Neural progenitor cell (in vitro differentiated cells): ENCODE measurements at regions not wholly inside any gene's neighbourhood (a gene's known extent, or its start where the extent isn't known, plus 50 kb on each side); places are given as distances from the start of the nearest gene placed in this dataset.
"Not testable (repeated sequence)": the region's sequence is repeated elsewhere in the genome, so short reads cannot be mapped to it uniquely, and the experiment has no call there.

Experiments used
- DNase-seq: peaks from one replicate; pipeline ENCODE4 v3.0.0-alpha.2; 2016; ENCODE audit warnings: low spot score
- H2AFZ ChIP-seq: fragments of 200-600 bp; sonication (generic); replicated peaks from 2 replicates; pipeline ENCODE4 v1.6.1; 2016; ENCODE audit warnings: antibody characterized with exemption
- H3F3A ChIP-seq: fragments of 200-600 bp; sonication (generic); 2 replicates; pipeline ENCODE4 v1.6.1; 2016; ENCODE audit warnings: antibody characterized with exemption, low read depth
- H3K27ac ChIP-seq: fragments of 200-600 bp; sonication (generic); 2 replicates; pipeline ENCODE4 v1.5.1; 2016; ENCODE audit warnings: mild to moderate bottlenecking
- H3K27me3 ChIP-seq: fragments of 200-600 bp; sonication (generic); 2 replicates; pipeline ENCODE4 v1.6.1; 2016; ENCODE audit warnings: mild to moderate bottlenecking, moderate library complexity
- H3K36me3 ChIP-seq: fragments of 200-600 bp; sonication (generic); 2 replicates; pipeline ENCODE4 v1.5.1; 2016
- H3K4me1 ChIP-seq: fragments of 200-600 bp; sonication (generic); 2 replicates; pipeline ENCODE4 v1.6.1; 2016; ENCODE audit warnings: mixed run types
- H3K4me2 ChIP-seq: fragments of 200-600 bp; sonication (generic); 2 replicates; pipeline ENCODE4 v1.6.1; 2016
- H3K4me3 ChIP-seq: fragments of 200-600 bp; sonication (generic); 2 replicates; pipeline ENCODE4 v1.5.1; 2016
- H3K79me2 ChIP-seq: fragments of 200-600 bp; sonication (generic); 2 replicates; pipeline ENCODE4 v1.6.1; 2016; ENCODE audit warnings: low read depth
- H3K9ac ChIP-seq: fragments of 200-600 bp; sonication (generic); 2 replicates; pipeline ENCODE4 v1.6.1; 2016
- H3K9me3 ChIP-seq: fragments of 200-600 bp; sonication (generic); 2 replicates; pipeline ENCODE4 v1.5.1; 2016; ENCODE audit warnings: low read depth
- H4K20me1 ChIP-seq: fragments of 200-600 bp; sonication (generic); 2 replicates; pipeline ENCODE4 v1.6.1; 2016; ENCODE audit warnings: low read depth
- H3K27ac Mint-ChIP-seq: 3 replicates; pipeline ENCODE4 v1.8.0; 2021; ENCODE audit warnings: mixed read lengths
- H3K27me3 Mint-ChIP-seq: 2 replicates; pipeline ENCODE4 v1.8.0; 2022; ENCODE audit warnings: low read depth, mild to moderate bottlenecking, inconsistent platforms, moderate library complexity, mixed read lengths; ENCODE audit not compliant: insufficient read depth
- H3K36me3 Mint-ChIP-seq: 3 replicates; pipeline ENCODE4 v1.8.0; 2021; ENCODE audit warnings: mixed read lengths
- H3K4me1 Mint-ChIP-seq: 3 replicates; pipeline ENCODE4 v1.8.0; 2021; ENCODE audit warnings: mixed read lengths
- H3K4me3 Mint-ChIP-seq: 3 replicates; pipeline ENCODE4 v1.8.0; 2021; ENCODE audit warnings: mild to moderate bottlenecking, moderate library complexity, mixed read lengths
- H3K9me3 Mint-ChIP-seq: 3 replicates; pipeline ENCODE4 v1.8.0; 2020; ENCODE audit warnings: mixed read lengths
- CTCF ChIP-seq: fragments of 200-600 bp; sonication (generic); IDR thresholded peaks from 2 replicates; pipeline ENCODE4 v1.5.1; 2017; ENCODE audit warnings: antibody characterized with exemption, mild to moderate bottlenecking
- EZH2 ChIP-seq: fragments of 200-600 bp; sonication (generic); IDR thresholded peaks from 2 replicates; pipeline ENCODE4 v1.6.1; 2017; ENCODE audit warnings: antibody characterized with exemption, mild to moderate bottlenecking, moderate library complexity
- EZH2phosphoT487 ChIP-seq: fragments of 200-600 bp; sonication (generic); IDR thresholded peaks from 2 replicates; pipeline ENCODE4 v1.6.1; 2017; ENCODE audit warnings: antibody characterized with exemption

DNA sequence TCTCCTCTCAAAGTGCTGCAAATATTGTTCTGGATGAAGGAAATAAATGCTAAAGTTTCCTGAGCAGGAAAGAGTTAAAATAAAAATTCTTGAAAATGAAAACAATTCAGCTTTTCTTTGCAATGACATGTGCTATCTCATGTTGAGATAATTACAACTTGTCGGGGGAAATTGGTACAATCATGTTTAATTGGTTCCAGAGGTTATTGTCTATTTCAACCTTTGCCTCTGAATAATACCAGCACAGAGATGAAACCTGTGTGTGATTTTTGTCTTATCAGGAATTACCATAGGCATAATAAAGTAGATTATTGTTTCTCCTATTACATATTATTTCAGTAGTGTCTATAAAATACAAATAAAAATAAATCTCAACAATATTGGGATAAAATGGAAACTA, 305.0 kb downstream of the XPNPEP1 start:
- Mint-ChIP-seq H3K4me1 (peaks cover 10% of the 10 kb centered on the region), H3K4me3 (no peak overlapping the region), H3K9me3 (no peaks in the 10 kb centered on the region), H3K36me3 (no peaks in the 10 kb centered on the region), H3K27ac (no peak overlapping the region), H3K27me3 (no peaks in the 10 kb centered on the region)
- no peaks in the 10 kb centered on the region for H3K27me3 ChIP-seq
- H3K36me3 ChIP-seq = no peaks in the 10 kb centered on the region
- H3K9ac ChIP-seq = no peak overlapping the region
- H3K9me3 ChIP-seq = no peaks in the 10 kb centered on the region
- H3F3A ChIP-seq = no peaks in the 10 kb centered on the region
- no peak overlapping the region for H3K27ac ChIP-seq
- H3K79me2 ChIP-seq = no peaks in the 10 kb centered on the region
- DNase-seq = no peak
- H2AFZ ChIP-seq = no peak overlapping the region
- no peaks in the 10 kb centered on the region for H3K4me1 ChIP-seq
- H4K20me1 ChIP-seq = no peaks in the 10 kb centered on the region
- TF ChIP-seq EZH2 (no peak), CTCF (no peak)
- no peak overlapping the region for H3K4me3 ChIP-seq
- H3K4me2 ChIP-seq = no peak overlapping the region

- H3K4me1 Mint-ChIP-seq = peaks cover 10% of the 10 kb centered on the region
- Histone ChIP-seq H3K4me3 (no peak overlapping the region), H3K9ac (no peak overlapping the region), H4K20me1 (no peaks in the 10 kb centered on the region), H3K79me2 (no peaks in the 10 kb centered on the region), H3K4me2 (no peak overlapping the region), H3K27me3 (no peaks in the 10 kb centered on the region), H3F3A (no peaks in the 10 kb centered on the region), H3K4me1 (no peaks in the 10 kb centered on the region), H3K36me3 (no peaks in the 10 kb centered on the region), H3K27ac (no peak overlapping the region), H2AFZ (no peak overlapping the region), H3K9me3 (no peaks in the 10 kb centered on the region)
- H3K27me3 Mint-ChIP-seq = no peaks in the 10 kb centered on the region
- H3K27ac Mint-ChIP-seq = no peak overlapping the region
- TF ChIP-seq EZH2 (no peak), CTCF (no peak), EZH2phosphoT487 (no peak)
- H3K9me3 Mint-ChIP-seq = peaks cover 3% of the 10 kb centered on the region
- no peaks in the 10 kb centered on the region for H3K36me3 Mint-ChIP-seq
- DNase-seq = no peak
- H3K4me3 Mint-ChIP-seq = no peak overlapping the region
Measured at GRCh38 chr10:109616359-109616980, 306.8 kb downstream of the XPNPEP1 start.

GRCh38 chr10:109595356-109595755, 328.0 kb downstream of the XPNPEP1 start:
- peaks cover 18% of the 10 kb centered on the region for H3K9me3 Mint-ChIP-seq
- not testable (repeated sequence) for DNase-seq, H3K4me3 Mint-ChIP-seq

GRCh38 chr10:109593682-109594081, 329.6 kb downstream of the XPNPEP1 start:
- Mint-ChIP-seq H3K4me3 (no peak overlapping the region), H3K27ac (no peak overlapping the region), H3K4me1 (peaks cover 2% of the 10 kb centered on the region), H3K27me3 (no peaks in the 10 kb centered on the region), H3K9me3 (peaks cover 13% of the 10 kb centered on the region), H3K36me3 (no peaks in the 10 kb centered on the region)
- peak; percentile 9 for DNase-seq
- H3K9me3 ChIP-seq = no peaks in the 10 kb centered on the region
- no peaks in the 10 kb centered on the region for H3K79me2 ChIP-seq
- no peaks in the 10 kb centered on the region for H3F3A ChIP-seq
- H3K4me1 ChIP-seq = peaks cover 5% of the 10 kb centered on the region
- no peak overlapping the region for H3K4me3 ChIP-seq
- H3K4me2 ChIP-seq = no peak overlapping the region
- H3K9ac ChIP-seq = no peak overlapping the region
- no peak for TF ChIP-seq EZH2phosphoT487
- no peak for TF ChIP-seq EZH2
- no peak for TF ChIP-seq CTCF
- H2AFZ ChIP-seq = peak overlapping the region; percentile 34
- H3K36me3 ChIP-seq = no peaks in the 10 kb centered on the region
- no peaks in the 10 kb centered on the region for H3K27me3 ChIP-seq
- H4K20me1 ChIP-seq = no peaks in the 10 kb centered on the region
- no peak overlapping the region for H3K27ac ChIP-seq

More at GRCh38 chr10:109595356-109595755, 328.0 kb downstream of the XPNPEP1 start:
- H3K36me3 ChIP-seq, H3K4me1 ChIP-seq, H3K9me3 ChIP-seq, H2AFZ ChIP-seq, H3F3A ChIP-seq, H3K4me1 Mint-ChIP-seq, H3K27me3 ChIP-seq, H3K27ac Mint-ChIP-seq, H3K27me3 Mint-ChIP-seq, H3K79me2 ChIP-seq, H3K27ac ChIP-seq, H3K36me3 Mint-ChIP-seq, H3K9ac ChIP-seq, H3K4me2 ChIP-seq, H3K4me3 ChIP-seq, H4K20me1 ChIP-seq: not testable (repeated sequence)
